ENCODE measurements at regions not wholly inside any gene's neighbourhood (a gene's known extent, or its start where the extent isn't known, plus 50 kb on each side); places are given as distances from the start of the nearest gene placed in this dataset.

DNA sequence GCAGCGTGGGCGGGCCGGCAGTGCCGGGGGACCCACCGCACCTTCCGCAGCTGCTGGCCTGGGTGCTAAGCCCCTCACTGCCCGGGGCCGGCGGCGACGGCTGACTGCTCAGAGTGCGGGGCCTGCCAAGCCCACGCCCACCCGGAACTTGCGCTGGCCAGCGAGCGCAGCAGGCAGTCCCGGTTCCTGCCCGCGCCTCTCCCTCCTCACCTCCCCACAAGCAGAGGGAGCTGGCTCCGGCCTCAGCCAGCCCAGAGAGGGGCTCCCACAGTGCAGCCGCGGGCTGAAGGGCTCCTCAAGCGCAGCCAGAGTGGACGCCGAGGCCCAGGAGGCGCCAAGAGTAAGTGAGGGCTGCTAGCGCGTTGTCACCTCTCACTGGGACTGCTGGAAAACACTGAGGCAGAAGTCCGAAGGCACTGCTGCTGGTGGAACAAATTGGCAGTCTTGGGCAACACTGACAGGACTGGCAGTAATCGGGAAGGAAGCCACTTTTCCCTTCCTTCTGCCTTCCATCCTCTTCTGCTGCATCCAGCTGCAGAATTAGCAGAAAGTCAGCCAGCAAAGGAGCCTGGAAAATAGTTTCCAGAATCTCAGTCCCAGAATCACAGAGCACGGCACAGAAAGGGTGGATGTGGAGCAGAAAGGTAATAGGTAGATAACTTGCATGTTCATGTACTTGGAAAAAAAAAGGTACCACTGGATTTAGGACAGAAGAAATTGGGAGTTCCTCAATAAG is 179.4 kb upstream of the FN1 start:
- DNase-seq, result no peak

DNA sequence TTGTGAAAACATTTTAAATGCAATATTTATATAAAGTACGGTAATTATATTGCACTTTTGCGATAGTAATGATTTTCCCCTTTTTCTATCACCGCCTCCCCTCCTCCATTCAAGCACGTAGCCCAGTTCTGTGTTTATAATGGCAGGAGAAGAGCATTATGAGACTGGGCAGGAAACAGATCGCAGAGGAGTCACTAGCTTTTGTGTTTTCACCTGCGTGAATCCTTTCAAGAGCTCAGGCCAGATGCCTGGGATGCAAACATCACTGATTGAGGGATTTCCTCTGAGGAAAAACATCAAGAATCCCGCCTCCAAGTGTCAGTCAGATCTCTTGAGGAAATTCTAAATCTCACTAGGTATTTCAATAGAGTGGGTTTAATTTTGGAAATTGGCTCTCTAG is 178.4 kb upstream of the FN1 start:
- no peak for DNase-seq

DNA sequence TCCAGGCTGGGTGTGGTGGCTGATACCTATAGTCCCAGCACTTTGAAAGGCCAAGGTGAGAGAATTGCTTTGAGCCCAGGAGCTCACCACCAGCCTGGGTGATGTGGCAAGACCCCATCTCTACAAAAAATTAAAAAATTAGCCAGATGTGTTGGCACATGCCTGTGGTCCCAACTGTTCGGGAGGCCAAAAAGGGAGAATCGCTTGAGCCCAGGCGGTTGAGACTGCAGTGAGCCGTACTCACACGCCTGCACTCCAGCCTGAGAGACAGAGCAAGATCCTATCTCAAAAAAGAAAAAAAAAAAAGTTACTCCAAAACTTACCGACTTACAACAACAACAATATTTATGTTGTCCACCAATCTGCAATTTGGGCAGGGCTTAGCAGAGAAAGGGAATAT is 178.0 kb upstream of the FN1 start:
- no peak for DNase-seq

DNA sequence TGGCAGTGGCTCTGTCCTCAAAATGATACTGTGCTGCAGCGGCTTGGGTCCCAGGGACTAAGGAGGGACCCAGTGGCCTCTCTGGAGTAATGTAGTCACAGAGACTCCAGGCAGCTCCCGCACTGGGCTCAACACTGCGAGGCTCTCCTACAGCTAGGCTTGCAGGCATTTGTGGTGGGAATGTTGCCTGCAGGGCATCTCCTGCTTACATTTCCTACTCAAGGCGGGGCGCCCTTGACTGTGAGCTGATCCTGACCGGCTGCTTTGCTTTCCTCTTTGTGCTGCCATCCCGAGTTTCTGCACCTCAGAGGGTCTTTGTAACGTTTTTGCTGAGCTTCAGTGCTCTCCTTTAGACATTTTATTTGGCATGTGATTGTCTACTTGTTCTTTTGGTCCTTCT is 177.4 kb upstream of the FN1 start:
- no peak for DNase-seq

DNA sequence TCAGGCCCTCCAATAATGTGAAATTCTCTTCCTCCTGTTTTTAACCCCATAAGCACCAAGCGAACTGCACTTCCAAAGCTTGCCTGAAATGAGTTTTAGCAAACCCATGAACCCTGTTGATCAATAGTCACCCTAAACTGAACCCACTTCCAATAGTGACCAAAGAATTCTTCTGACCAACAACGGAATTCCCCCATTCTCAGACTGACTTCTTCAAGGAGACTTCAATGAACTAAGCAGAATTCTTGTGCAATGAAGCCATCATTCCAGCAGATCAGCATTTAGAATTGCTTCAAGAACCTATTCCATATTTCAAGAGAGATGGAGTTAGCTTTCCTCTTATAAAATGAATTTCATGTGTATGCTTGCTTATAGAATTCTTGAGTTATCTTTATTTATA is 176.9 kb upstream of the FN1 start:
- no peak for DNase-seq

DNA sequence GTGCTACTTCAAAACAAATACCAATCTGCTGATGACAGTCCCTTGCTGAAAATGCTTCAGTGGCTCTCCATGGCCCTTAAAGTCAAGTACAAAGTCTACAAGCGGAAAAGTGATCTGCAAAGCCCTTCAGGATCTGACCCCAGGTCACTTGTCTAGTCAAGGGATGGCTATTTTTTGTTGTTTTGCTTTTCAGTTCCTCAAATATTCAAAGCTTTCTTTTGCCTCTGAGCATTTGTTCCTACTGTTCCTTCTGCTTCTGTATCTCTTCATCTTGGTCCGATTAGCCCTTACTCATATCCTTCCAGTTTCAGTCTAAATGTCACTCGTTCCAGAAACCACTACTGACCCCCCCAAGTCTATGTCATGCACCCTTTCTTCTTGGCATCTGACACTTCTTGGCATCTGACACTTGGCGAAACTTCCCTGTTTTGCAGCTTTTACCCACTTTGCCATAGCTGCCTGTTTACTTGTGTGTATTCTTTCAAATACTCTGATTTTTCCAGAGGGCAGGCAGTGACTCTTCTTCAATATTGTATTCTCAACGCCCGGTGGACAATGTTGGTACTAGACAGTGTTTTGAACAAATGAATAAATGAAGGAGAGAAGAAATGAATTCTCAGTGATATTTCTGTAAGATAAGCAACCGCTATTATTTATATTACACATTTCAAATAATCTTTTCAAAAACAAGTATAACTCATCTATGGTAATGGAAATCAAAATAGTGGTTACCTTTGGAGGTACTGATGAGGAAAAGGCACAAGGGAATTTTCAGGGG is 175.9 kb upstream of the FN1 start:
- no peak for DNase-seq

DNA sequence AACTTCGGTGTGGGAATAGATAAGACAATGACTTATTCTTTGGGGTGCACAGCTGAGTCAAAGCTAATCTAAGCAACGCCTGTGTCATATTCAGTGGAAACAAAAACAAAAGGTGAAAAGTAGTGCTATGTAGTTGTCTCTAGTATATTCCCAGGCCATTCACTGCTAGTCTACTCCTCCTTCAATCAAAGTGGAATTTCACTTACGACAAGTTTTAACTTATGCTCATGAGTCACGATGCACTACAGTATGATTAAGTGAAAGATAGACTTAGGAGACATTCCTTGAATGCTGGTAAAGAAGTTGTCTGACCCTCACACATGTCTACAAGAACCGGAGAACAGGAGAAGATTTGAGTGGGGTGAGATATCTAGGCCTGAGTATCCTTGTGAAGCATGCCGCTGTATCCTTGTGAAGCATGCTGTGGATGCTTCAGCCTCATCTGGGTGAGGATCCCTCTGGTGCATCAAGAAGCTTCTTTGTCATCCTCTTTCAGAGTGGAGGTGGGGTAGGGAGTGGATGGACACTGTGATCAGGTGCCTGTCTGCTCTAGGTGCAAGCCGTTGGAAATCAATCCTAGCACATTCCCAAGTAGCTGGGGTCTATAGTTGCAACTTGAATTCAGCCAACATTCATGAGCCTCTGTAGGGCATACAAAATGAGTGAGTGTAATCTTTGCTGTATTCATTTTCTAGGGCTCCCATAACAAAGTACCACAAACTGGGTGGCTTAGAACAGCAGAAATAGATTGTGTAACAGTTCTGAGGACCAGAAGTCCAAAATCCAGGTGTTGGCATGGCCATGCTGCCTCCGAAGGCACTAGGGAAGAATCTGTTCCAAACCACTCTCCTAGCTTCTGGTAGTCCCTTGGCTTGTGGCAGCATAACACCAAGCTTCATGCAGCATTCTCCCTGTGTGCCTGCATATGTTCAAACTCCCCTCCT is 173.5 kb upstream of the FN1 start:
- DNase-seq, result no peak

DNA sequence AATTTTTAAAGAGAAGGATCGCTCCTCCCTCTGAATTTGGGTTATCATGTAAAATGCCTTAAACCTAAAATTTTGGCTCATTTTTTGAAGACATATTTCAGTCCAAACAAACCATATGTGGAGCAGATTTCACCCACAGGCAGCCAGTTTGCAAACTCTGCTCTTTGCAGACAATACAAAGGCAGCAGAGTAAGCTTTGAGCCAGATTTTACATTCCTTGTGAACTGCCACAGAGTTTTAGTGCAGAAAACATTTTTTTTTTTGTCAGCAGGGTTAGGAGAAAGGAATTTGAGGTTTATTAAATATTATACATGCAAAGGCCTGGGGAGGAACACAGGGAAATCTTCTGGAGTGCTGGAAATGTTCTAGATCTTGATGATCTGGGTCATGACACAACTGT is 171.9 kb upstream of the FN1 start:
- DNase-seq, result no peak

DNA sequence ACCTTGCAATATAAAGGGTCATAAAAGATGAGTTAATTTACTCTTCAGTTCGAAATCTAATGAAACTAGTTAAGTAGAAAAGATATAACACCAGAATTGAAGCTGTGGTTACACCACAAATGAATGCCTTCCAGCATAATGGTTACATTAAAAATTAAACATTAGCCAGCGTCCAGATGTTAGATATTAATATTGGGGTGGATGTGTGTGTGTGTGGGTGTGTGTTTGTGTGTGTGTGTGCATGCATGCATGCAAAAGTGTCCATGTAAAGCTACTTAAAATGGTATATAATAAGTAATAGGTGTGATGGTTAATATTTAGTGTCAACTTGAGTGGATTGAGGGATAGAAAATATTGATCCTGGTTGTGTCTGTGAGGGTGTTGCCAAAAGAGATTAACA is 170.4 kb upstream of the FN1 start:
- no peak for DNase-seq

DNA sequence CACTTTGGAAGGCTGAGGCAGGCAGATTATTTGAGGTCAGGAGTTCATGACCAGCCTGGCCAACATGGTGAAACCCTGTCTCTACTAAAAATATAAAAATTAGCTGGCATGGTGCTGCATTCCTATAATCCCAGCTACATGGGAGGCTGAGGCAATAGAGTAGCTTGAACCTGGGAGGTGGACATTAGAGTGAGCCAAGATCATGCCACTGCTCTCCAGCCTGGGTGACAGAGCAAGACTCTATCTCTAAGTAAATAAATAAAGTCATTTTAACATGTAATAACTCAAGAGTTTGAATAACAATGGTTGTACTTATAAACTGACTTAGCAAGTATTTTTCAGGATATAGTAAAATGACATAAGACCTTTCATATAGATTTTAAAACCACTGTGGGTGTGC is 169.3 kb upstream of the FN1 start:
- DNase-seq, result no peak

DNA sequence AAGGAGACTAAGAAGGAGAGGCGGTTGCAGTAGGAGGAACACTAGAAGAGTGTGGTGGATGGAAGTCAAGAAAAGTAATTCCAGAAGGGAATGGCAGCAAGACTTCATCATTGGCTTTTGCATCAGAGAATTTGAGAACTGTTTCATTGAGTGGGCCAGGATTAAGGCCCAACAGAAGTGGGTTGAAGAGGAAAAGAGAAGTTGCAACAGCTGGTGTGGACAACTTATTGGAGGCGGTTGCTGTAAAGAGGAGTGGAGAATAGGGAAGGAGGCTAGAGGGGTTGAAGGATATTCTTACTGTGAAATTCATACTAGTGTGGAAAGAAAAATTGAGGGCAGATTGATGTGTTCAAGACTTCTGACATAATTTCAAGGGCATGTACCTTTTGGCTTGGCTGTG is 168.7 kb upstream of the FN1 start:
- no peak for DNase-seq

DNA sequence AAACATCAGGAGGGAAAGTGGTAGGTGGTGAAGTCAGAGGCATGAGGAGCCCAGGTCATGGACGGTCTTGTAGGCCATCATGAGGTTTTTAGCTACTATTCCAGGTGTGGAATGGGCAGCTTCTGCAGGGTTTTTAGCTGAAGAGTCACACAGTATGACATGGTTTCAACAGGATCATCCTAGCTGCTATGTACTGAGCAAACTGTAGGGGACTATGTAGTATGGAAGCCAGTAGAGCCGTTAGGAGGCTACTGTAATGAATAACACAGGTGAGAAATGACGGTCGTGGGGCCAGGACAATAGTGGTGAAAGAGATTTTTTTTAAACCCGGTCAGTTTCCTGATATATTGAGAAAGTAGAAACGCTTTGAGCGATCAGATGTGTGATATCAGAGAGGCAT is 167.6 kb upstream of the FN1 start:
- no peak for DNase-seq

DNA sequence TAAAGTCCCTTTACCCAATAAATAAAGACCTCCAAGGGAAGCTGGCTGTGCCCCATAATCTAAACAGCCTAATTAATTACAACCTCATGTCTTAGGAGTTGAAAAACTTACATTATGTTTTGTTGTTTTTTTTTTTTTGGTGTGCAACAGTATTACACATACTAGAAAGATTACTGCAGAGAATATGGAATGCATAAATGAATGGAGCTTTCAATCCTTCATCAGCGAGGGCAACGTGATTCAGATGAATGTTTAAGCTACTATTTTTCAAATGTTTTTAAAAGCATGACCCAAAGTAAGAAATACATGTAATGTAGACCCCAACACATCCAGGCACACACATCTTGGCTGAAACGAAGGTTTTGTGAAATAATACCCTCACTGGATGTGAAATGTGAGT is 167.1 kb upstream of the FN1 start:
- no peak for DNase-seq

DNA sequence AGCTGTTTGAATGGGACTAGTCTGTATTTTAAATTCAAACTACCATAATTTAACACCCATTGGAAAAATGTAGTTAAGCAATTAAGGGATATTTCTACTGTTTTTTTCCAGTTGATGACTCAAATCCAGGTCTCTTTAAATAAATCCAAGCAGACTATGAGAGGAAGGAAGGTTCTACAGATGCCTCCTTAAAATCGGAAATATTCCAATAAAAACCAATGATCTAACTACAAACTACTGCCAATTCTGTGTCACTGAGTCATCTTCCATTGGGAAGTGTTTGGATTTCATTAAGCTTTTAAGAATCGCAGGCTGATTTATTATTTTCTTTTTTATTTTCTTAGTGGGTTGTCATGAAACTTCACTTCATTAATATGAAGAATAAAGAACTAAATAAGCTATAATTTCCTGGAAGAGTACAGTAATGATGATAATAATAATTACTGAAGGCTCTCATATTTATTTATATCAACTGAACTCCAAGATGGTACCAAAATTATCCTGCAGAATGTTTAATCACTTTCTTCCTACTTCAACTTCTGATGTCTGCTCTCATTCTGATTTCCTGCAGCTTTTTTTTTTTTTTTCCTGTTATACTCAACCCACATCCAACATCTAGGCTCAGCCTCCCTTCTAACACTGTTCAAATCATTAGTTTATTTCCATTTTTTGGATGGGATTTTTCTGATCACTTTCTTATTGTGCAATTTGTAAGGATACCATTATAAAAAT is 166.3 kb upstream of the FN1 start:
- no peak for DNase-seq

DNA sequence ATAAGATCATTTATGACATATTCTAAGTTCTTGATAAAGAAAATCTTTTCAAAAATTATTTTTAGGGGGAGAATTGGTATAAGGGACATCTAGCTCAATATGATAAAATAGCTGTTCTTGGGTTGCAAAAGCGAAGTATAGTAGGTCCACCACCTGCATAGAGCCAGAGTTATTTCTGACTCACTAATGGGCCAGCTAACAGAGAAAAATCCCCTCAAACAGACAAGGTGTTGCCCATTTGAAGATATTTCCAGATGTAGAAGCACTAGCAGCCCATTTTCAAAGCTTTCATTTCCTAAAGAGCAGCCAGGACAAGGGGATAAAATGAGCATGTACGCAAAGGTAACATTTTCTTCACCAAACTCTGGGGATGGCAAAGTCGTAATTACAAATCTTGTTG is 165.7 kb upstream of the FN1 start:
- DNase-seq, result no peak

DNA sequence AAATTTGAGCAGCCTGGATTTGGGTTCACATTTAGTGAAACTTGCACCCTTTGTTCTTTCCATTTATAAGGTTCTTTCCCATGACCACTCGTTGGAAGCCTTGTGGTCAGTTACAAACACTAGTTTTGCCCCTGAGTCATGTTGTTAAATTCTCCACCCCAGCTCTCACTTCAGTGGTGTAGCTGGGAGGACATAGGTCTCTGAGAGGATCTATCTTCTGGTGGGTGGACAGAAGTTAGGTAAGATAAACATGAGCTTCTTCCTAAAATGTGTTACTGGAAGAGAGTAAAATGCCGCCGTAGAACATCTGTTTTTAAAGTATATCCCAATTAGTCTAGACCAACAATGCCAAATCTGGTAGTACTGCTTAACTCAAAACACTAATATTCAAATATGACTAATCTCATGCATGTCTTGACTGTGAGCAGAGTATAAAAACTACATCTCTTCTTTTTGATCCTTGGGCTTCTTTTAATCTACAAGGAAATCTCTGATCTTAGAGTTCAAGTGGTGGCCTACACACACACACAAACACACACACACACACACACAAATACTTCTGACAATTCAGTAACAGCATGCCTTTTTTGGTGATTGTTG is 162.6 kb upstream of the FN1 start:
- no peak for DNase-seq

DNA sequence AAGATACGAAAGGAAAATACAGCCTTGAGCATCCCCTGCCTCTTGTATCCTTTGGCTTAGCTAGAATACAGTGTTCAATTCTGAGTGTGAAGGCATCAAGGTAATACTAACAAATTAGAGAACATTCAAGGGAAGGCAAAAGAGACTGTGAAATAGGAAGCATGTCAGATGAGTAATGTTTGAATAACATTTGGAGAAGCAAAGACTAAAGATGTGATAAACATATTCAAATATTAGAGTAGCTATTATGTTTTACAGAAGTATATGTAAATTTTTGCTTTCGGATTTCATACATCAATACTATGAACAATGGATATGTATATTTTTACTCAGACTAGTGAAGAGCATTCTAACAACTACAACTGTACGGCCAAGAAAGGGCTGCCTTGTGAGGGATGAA is 161.7 kb upstream of the FN1 start:
- DNase-seq, result no peak

DNA sequence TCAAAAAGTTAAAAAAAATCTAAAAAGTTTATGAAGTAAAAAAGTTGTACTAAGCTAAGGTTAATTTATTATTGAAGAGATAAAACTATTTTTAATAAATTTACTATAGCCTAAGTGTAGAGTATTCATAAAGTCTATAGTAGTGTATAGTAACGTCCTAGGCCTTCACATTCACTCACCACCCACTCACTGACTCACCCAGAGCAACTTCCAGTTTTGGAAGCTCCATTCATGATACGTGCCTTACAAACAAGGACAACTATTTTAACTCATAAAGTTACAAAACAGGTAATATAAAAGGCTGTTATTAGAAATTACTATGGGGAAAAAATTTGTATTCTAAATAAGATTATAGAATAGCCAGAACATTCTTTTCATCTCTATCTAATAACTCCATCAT is 158.9 kb upstream of the FN1 start:
- DNase-seq, result no peak

DNA sequence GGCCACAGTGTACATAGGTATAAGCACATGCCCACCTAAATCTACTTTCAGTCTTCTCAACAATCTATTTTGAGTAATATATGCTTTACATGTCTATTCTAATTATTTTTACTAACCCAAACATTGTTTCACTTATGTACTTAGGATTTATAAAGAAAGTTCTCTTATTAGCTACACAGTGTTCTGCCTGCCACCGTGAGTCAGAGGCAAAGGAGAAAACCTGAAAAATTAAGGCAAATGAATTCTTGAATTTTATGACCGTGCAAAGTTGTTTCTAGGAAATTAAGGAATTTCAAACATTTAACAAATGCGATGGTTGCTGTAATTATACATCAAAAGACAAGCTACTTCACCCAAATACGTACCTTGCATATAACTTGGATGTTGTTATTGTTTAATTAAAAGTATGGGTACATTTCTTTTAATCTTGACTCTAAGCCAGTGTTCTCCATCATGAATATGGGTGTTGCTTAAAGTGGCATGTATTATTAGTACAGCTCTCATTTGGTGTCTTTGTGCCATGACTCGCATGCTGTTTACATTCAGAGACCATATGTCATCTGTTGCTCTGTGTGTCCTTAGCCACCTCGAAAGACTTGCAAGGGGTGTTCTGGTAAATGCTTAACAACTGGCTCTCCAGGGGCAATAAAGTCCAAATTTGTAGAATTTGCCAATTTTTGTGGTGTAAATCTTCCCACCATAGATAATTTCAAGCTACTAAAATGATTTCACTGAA is 154.3 kb upstream of the FN1 start:
- no peak for DNase-seq

DNA sequence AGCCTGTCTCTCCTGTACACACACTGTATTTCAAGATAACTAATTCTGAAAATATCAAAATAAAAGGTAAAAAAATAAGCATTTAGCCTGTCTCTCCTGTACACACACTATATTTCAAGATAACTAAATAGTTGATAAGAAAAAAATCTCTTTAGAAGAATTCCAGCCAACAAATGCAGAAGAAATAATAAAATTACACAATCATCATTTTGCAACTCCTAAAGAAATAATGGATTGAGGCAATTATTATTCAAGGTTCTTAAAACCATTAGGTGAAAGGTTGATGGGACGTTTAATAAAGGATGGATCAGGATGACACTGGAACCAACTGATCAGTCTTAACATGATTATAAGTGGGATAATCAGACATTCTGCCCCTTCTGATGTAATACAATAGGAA is 148.0 kb upstream of the FN1 start:
- no peak for DNase-seq

DNA sequence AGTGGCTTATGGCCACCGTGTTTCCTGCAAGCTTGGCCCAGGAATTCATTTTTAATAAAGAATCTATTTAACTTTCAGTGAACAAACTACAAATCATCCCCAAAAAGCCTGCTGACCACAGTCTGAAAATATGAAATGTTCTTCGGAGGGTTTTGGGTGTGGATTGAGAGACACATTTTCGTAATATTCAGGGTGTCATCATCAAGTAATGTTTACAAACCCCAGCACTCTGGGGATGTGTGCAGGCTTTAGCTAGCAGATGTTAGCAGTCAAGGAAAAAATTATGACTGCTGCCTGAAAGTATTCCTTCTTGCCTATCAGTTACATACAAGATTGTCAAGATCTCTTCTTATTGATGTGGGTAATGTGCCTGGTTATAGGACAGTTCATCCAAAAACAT is 143.9 kb upstream of the FN1 start:
- no peak for DNase-seq

DNA sequence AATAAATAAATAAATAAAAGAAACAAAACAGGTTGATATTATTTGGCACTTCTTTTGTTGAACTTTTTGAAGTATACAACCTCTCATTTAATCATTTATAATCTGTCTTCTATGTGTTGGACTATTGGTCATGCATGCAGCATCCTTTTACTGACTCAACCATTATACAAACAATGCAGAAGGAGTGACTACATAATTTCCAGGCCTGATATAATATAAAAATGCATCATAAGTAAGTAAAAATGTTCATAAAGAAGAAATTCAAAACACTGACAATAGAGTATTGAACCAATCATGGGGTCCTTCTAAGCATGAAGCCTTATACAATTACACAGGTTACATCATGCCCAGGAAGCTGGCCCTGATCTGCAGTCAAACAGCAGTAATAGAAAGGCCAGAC is 141.5 kb upstream of the FN1 start:
- DNase-seq, result no peak

All from stimulated activated CD4-positive, alpha-beta T cell treated with anti-CD3 and anti-CD28 coated beads, Interleukin-1b, Interleukin-23, amount 100 ng/mL, for 48 hours (primary cell).